ENCODE measurements at regions not wholly inside any gene's neighbourhood (a gene's known extent, or its start where the extent isn't known, plus 50 kb on each side); places are given as distances from the start of the nearest gene placed in this dataset.

DNA sequence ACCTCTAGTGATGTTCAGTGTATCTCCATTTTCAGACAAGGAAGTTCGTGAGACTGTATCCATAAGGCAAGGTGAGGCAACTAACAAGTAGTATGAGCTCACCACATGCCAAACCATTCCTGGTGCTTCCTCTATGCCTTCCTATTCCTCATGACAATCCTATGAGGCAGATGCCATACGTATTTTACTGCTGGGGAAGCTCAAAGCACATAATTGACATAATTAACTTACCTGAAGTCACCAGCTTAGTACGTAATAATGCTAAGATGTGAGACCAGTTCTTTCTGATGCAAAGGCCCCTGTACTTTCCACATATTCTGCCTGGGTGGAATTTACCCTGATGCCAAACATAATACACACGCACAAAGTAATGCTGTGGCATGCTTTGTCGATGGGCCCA, 83.6 kb upstream of the NFIA start:
- TF ChIP-seq, protein P1, sequence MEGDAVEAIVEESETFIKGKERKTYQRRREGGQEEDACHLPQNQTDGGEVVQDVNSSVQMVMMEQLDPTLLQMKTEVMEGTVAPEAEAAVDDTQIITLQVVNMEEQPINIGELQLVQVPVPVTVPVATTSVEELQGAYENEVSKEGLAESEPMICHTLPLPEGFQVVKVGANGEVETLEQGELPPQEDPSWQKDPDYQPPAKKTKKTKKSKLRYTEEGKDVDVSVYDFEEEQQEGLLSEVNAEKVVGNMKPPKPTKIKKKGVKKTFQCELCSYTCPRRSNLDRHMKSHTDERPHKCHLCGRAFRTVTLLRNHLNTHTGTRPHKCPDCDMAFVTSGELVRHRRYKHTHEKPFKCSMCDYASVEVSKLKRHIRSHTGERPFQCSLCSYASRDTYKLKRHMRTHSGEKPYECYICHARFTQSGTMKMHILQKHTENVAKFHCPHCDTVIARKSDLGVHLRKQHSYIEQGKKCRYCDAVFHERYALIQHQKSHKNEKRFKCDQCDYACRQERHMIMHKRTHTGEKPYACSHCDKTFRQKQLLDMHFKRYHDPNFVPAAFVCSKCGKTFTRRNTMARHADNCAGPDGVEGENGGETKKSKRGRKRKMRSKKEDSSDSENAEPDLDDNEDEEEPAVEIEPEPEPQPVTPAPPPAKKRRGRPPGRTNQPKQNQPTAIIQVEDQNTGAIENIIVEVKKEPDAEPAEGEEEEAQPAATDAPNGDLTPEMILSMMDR (IDR thresholded peaks at IDR 0.05) = no peak
- no peak for TF ChIP-seq POLR2A (IDR thresholded peaks at IDR 0.05)
